ENCODE measurements at regions not wholly inside any gene's neighbourhood (a gene's known extent, or its start where the extent isn't known, plus 50 kb on each side); places are given as distances from the start of the nearest gene placed in this dataset.

DNA sequence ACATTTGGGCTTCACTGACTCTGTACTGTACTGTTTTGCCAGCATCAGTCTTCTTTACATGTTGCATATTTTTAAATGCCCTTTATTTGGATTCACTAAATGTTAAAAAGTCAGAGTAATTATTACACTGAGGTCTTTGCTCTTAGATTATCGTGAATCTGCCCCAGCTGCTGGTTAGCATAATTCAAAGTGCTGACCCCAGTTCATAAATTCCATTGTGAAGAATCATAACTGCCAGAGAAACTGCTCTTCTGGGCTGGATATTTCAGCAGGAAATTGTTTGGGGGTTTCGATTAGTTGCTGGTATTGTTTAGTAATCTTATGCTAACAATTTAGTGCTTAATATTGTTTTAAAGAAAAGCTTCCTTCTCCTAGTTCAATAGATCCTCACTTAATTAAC, 682.1 kb upstream of the MAP3K7 start:
- Histone ChIP-seq H3K18ac (ENCODE audit: insufficient read length, low read depth, low read length) (no peak overlapping the region), H3K4ac (ENCODE audit: low read depth, low read length) (no peak overlapping the region), H3K23ac (ENCODE audit: insufficient read length, low read depth, low read length) (no peak overlapping the region), H2BK5ac (ENCODE audit: insufficient read length, low read length) (no peak overlapping the region), H2BK20ac (ENCODE audit: low read depth, low read length, poor library complexity, severe bottlenecking) (no peak overlapping the region), H3K27ac (ENCODE audit: insufficient read length, low read depth, low read length) (no peak overlapping the region), H3K56ac (ENCODE audit: insufficient read length, low read depth, low read length) (no peak overlapping the region), H2AK5ac (ENCODE audit: insufficient read length, low read length) (no peak overlapping the region), H3K79me1 (ENCODE audit: insufficient read depth, low read depth, low read length, poor library complexity, severe bottlenecking) (no peaks in the 10 kb centered on the region), H2AFZ (ENCODE audit: low read length) (no peak overlapping the region), H3T11ph (ENCODE audit: low read length) (no peak overlapping the region), H3K4me1 (ENCODE audit: insufficient read depth, low read length) (no peaks in the 10 kb centered on the region), H3K4me2 (ENCODE audit: insufficient read depth, insufficient read length, low read length) (no peak overlapping the region), H3K9ac (ENCODE audit: extremely low read depth, insufficient read length, low read length) (no peak overlapping the region), H4K8ac (replicated peaks; ENCODE audit: insufficient read length, low read depth, low read length) (no peak overlapping the region), H4K20me1 (ENCODE audit: control insufficient read depth, insufficient read depth, insufficient read length) (no peaks in the 10 kb centered on the region), H3K9me3 (ENCODE audit: control insufficient read depth, low read depth, low read length) (no peaks in the 10 kb centered on the region), H2BK120ac (ENCODE audit: low read depth, low read length, poor library complexity, severe bottlenecking) (no peak overlapping the region), H3K79me2 (ENCODE audit: insufficient read depth, low read length) (no peaks in the 10 kb centered on the region), H3K27me3 (ENCODE audit: insufficient read depth, low read length) (no peaks in the 10 kb centered on the region), H2BK15ac (ENCODE audit: low read depth, low read length) (no peak overlapping the region), H3K14ac (ENCODE audit: insufficient read depth, low read length) (no peak overlapping the region), H4K5ac (ENCODE audit: insufficient read length, low read depth, low read length) (no peak overlapping the region), H3K23me2 (ENCODE audit: insufficient read length, low read depth, low read length, poor library complexity, severe bottlenecking) (no peaks in the 10 kb centered on the region), H4K91ac (ENCODE audit: insufficient read length, low read depth, low read length) (no peak overlapping the region), H2BK12ac (ENCODE audit: insufficient read length, low read depth, low read length) (no peak overlapping the region)
- H3K36me3 Mint-ChIP-seq (ENCODE audit: insufficient read depth in 1 of 3, low read depth in 3 of 3), result no peaks in the 10 kb centered on the region
- H3K4me3 Mint-ChIP-seq, result no peak overlapping the region
- no peaks in the 10 kb centered on the region for H3K4me1 Mint-ChIP-seq
- H3K9me3 Mint-ChIP-seq, result peaks cover 0 to 3% of the 10 kb centered on the region in 2 experiments; a peak in 1 of 5 replicates
- H3K27me3 Mint-ChIP-seq (ENCODE audit: low read depth), result peaks cover 2% of the 10 kb centered on the region; the same call in 1 of the 2 replicates
- TF ChIP-seq, protein P1, sequence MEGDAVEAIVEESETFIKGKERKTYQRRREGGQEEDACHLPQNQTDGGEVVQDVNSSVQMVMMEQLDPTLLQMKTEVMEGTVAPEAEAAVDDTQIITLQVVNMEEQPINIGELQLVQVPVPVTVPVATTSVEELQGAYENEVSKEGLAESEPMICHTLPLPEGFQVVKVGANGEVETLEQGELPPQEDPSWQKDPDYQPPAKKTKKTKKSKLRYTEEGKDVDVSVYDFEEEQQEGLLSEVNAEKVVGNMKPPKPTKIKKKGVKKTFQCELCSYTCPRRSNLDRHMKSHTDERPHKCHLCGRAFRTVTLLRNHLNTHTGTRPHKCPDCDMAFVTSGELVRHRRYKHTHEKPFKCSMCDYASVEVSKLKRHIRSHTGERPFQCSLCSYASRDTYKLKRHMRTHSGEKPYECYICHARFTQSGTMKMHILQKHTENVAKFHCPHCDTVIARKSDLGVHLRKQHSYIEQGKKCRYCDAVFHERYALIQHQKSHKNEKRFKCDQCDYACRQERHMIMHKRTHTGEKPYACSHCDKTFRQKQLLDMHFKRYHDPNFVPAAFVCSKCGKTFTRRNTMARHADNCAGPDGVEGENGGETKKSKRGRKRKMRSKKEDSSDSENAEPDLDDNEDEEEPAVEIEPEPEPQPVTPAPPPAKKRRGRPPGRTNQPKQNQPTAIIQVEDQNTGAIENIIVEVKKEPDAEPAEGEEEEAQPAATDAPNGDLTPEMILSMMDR (conservative IDR thresholded peaks at IDR 0.05), result no peak
- H3K27ac Mint-ChIP-seq, result no peak overlapping the region
- no CpG with 5 or more reads among the region's 2 CpGs for WGBS (ENCODE audit: extremely low coverage, insufficient read length, low lambda C conversion rate)
- no peak for DNase-seq

Measured in H9 (cell line).